ENCODE measurements at regions not wholly inside any gene's neighbourhood (a gene's known extent, or its start where the extent isn't known, plus 50 kb on each side); places are given as distances from the start of the nearest gene placed in this dataset.

- TF ChIP-seq POLR2AphosphoS5 (IDR thresholded peaks at IDR 0.05; ENCODE audit: low read depth, low read length), result no peak
- TF ChIP-seq REST (IDR thresholded peaks at IDR 0.05; ENCODE audit: insufficient read depth in 1 of 2, low read depth in 2 of 2, low read length in 1 of 2), result no peak
- TF ChIP-seq CTCF (IDR thresholded peaks at IDR 0.05), result no peak
Observed at GRCh38 chr10:4006858-4007257, 221.8 kb upstream of the KLF6 start.

Measured in Panc1 (cell line).